ENCODE measurements at regions not wholly inside any gene's neighbourhood (a gene's known extent, or its start where the extent isn't known, plus 50 kb on each side); places are given as distances from the start of the nearest gene placed in this dataset.

DNA sequence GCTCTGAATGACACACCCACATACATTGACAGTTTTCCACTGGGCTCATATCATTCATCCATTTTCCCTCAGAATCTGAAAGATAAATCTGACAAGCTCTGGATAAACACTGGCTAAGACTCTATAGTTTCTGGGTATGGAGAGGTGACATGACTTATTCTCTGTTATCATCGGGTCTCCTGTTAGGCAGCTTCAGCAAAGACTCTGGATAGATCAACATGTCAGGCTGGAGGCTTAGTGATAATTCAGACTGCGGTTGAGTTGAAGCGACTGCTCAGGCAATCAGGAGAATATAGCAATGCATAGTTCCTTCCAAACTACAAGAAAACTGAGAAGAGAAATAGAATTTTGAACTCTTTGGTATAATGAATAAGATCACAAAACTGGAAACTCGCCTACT lies 394.6 kb downstream of the CBLN4 start:
- TF ChIP-seq, protein P1, sequence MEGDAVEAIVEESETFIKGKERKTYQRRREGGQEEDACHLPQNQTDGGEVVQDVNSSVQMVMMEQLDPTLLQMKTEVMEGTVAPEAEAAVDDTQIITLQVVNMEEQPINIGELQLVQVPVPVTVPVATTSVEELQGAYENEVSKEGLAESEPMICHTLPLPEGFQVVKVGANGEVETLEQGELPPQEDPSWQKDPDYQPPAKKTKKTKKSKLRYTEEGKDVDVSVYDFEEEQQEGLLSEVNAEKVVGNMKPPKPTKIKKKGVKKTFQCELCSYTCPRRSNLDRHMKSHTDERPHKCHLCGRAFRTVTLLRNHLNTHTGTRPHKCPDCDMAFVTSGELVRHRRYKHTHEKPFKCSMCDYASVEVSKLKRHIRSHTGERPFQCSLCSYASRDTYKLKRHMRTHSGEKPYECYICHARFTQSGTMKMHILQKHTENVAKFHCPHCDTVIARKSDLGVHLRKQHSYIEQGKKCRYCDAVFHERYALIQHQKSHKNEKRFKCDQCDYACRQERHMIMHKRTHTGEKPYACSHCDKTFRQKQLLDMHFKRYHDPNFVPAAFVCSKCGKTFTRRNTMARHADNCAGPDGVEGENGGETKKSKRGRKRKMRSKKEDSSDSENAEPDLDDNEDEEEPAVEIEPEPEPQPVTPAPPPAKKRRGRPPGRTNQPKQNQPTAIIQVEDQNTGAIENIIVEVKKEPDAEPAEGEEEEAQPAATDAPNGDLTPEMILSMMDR (IDR thresholded peaks at IDR 0.05 in 8 of 11, conservative IDR thresholded peaks at IDR 0.05 in 3 of 11) = no peak
- no peak for TF ChIP-seq POLR2A (IDR thresholded peaks at IDR 0.05)

All from spleen (tissue), 7 donors.